NCI-H146 (cell line): ENCODE measurements at regions not wholly inside any gene's neighbourhood (a gene's known extent, or its start where the extent isn't known, plus 50 kb on each side); places are given as distances from the start of the nearest gene placed in this dataset.
"Not testable (repeated sequence)": the region's sequence is repeated elsewhere in the genome, so short reads cannot be mapped to it uniquely, and the experiment has no call there.

Experiments used
- DNase-seq: peaks from one replicate; lab custom pipeline; 2025; lab: John Stamatoyannopoulos, UW

- no peak for DNase-seq
Observed at GRCh38 chr5:166188501-166189325, 2102.7 kb upstream of the WWC1 start.

GRCh38 chr5:166192696-166193095, 2098.7 kb upstream of the WWC1 start:
- no peak for DNase-seq

- no peak for DNase-seq
Observed at GRCh38 chr5:166195981-166196380, 2095.5 kb upstream of the WWC1 start.

DNA sequence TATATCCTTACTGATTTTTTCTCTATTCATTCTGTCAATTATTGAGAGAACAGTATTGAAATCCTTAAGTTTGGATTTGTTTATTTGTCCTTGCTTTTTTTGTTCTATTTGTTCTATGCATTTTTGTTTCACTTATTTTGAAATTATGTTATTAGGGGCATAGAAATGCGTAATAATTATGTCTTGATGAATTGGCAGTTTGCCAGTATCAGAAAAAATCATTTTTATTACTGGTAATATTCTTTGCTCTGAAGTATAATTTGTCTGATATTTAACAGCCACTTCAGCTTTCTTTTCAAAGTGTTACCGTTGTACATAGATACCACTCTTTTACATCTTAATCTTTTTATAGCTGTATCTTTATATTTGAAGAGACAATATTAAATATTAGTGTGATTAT, 2090.9 kb upstream of the WWC1 start:
- DNase-seq, result no peak

- no peak for DNase-seq
Observed at GRCh38 chr5:166211640-166212039, 2079.8 kb upstream of the WWC1 start.

- no peak for DNase-seq
Observed at GRCh38 chr5:166236327-166236726, 2055.1 kb upstream of the WWC1 start.

- DNase-seq, result no peak
Observed at GRCh38 chr5:166240705-166241104, 2050.7 kb upstream of the WWC1 start.

DNA sequence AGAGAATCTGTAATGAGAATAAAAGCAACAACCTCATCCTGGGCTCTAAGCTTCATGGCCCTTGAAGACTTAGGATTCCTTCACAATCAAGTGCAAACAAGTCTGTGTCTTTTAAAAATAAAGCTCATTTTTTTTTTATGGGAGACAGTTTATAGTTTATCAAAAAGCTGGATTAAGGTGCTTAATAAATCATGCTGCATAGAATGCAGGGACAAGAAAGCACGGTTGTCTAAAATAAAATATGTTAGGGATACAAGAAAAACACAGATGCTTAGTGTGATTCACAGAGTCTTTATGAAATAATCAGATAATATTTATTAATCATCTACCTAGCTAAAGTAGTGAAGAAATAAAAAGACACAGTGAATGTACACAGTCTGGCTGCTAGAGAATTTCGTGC, 2045.9 kb upstream of the WWC1 start:
- no peak for DNase-seq

GRCh38 chr5:166251786-166252185, 2039.7 kb upstream of the WWC1 start:
- no peak for DNase-seq

DNA sequence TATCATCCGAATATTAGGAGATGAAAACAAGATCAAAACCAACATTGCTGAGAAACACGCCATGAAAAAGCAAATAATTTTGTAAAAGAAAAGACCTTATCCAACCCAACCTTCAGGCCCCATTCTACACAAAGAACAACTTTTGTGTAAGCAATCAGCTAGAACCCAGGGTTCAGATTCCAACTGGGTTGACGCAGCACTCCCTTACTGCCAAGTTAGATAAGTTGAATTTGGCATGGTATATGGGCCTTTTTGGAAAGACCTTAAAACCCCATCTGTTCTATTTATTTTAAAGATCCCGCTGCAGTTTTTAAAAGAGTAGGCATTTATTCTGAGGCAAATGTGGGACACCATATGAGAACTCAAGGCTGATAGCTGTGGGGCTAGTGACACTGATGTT, 2033.8 kb upstream of the WWC1 start:
- DNase-seq, result no peak

DNA sequence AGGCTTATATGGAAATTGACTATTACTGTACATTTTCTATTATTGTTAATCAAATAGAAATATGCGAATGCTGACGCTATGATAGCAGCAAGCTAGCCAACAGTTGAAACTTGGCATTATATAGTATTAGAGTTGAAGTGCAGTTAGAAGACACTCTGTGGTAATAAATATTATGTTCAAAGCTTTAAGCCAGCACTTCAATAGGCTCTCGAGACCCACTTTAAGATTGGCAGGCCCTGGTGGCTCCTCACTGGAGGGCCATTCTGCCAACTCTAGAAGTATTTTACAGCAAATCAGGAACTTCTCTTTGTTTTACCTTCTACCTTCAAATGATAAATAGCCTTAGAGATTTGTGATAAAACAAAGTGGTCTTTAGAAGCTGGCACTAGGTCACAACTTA, 2029.0 kb upstream of the WWC1 start:
- no peak for DNase-seq

GRCh38 chr5:166267907-166268306, 2023.5 kb upstream of the WWC1 start:
- no peak for DNase-seq

DNA sequence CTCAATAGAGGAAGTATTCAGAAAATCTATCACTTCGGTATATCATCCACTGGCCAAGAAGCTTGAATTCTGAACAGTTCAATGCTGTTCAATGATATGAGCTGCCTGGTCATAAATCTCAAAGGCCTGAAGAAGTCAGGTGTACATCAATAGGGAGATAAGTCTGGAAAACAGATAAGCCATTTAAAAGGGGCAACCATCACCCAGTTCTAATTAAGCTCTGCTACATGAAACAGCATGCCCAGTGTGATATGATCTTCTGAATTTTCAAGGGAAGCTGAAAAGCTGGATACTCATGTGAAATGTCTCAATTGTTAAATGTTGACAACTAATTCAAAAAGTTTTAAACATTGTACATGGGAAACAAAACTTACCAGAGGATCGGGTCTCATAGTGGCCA, 2020.7 kb upstream of the WWC1 start:
- DNase-seq, result no peak

GRCh38 chr5:166276006-166276405, 2015.4 kb upstream of the WWC1 start:
- DNase-seq, result no peak

- DNase-seq, result no peak
Observed at GRCh38 chr5:166279828-166280227, 2011.6 kb upstream of the WWC1 start.

GRCh38 chr5:166281433-166281832, 2010.0 kb upstream of the WWC1 start:
- no peak for DNase-seq

GRCh38 chr5:166282939-166283338, 2008.5 kb upstream of the WWC1 start:
- no peak for DNase-seq

- DNase-seq, result no peak
Observed at GRCh38 chr5:166285361-166285760, 2006.1 kb upstream of the WWC1 start.

GRCh38 chr5:166286832-166287231, 2004.6 kb upstream of the WWC1 start:
- no peak for DNase-seq

- DNase-seq, result no peak
Observed at GRCh38 chr5:166287866-166288265, 2003.6 kb upstream of the WWC1 start.

- not testable (repeated sequence) for DNase-seq
Observed at GRCh38 chr5:166291800-166292199, 1999.6 kb upstream of the WWC1 start.

DNA sequence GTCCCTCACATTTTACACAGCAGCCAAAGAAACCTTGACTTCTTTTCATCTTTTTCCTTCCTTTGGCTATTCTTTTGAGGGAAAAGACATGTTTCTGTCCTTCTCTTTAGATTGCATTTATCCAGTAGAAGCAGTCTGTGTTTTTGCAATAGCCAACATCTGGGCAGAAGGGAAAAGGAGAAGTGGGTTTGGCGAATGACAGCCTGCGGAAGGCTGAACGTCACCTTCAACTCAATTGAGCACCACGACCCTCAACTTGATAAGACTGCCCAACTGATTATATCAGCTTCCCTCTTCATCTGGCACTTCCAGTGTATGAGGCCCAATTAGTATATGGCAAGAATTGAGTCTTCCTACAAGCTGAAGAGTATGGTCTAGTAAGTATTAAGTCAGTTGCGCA, 1997.6 kb upstream of the WWC1 start:
- DNase-seq, result no peak

GRCh38 chr5:166302166-166302565, 1989.3 kb upstream of the WWC1 start:
- no peak for DNase-seq

GRCh38 chr5:166317425-166317824, 1974.0 kb upstream of the WWC1 start:
- DNase-seq, result no peak
